SHP77 treated with DMSO at 0.1 percent for 48 hours (cell line): ENCODE measurements at regions not wholly inside any gene's neighbourhood (a gene's known extent, or its start where the extent isn't known, plus 50 kb on each side); places are given as distances from the start of the nearest gene placed in this dataset.

Experiments
- DNase-seq: peaks from one replicate; lab custom pipeline; 2025; lab: John Stamatoyannopoulos, UW

- no peak for DNase-seq
These were observed 49.8 kb upstream of the AGPS start for GRCh38 chr2:177342736-177343135.
